ENCODE measurements at regions not wholly inside any gene's neighbourhood (a gene's known extent, or its start where the extent isn't known, plus 50 kb on each side); places are given as distances from the start of the nearest gene placed in this dataset.

- WGBS, 2 donors, result 73 to 75% methylated on average over 1 of the region's 1 CpG
- H3K27ac ChIP-seq, result no peak overlapping the region
- H3K9me3 ChIP-seq, result no peaks in the 10 kb centered on the region
- no peak overlapping the region for H3K4me3 ChIP-seq
- TF ChIP-seq EP300 (IDR thresholded peaks at IDR 0.05), result no peak
- TF ChIP-seq POLR2A (IDR thresholded peaks at IDR 0.05), result no peak
- TF ChIP-seq CTCF (IDR thresholded peaks at IDR 0.05), result no peak
- no peak for DNase-seq (ENCODE audit: low spot score in 2 of 2)
- no peaks in the 10 kb centered on the region for H3K36me3 ChIP-seq
- no peaks in the 10 kb centered on the region for H3K4me1 ChIP-seq
- H3K27me3 ChIP-seq, result no peaks in the 10 kb centered on the region
Measured at GRCh38 chr2:161052214-161052613, 108.0 kb upstream of the TANK start.

- Histone ChIP-seq H3K9me3 (no peaks in the 10 kb centered on the region), H3K27me3 (no peaks in the 10 kb centered on the region), H3K4me3 (no peak overlapping the region), H3K27ac (no peak overlapping the region), H3K4me1 (no peaks in the 10 kb centered on the region), H3K36me3 (no peaks in the 10 kb centered on the region)
- no peak for TF ChIP-seq EP300 (IDR thresholded peaks at IDR 0.05)
- no peak for TF ChIP-seq CTCF (IDR thresholded peaks at IDR 0.05)
- TF ChIP-seq POLR2A (IDR thresholded peaks at IDR 0.05), result no peak
- DNase-seq (ENCODE audit: low spot score in 2 of 2), result no peak
Measured at GRCh38 chr2:161055289-161055688, 104.9 kb upstream of the TANK start.

DNA sequence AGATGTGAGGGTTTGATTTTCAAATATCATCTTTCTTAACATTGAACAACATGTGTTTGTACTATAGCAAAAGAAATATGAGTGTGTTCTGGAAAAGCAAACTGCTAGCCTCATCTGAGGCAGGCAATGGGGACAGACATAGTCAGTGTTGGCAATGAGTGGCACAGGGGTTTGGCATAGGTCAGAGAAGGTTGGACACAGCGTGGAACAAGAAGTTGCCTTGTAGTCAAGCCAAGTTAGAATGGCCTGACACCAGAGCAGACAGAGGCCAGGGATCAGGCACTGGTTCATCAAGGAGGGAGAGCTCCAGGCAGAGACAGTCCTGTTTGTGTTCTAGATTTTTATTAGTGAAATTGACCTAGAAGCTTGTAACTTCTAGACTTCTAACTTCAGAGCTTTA, 100.8 kb upstream of the TANK start:
- Histone ChIP-seq H3K4me3 (no peak overlapping the region), H3K27ac (no peak overlapping the region), H3K9me3 (no peaks in the 10 kb centered on the region), H3K36me3 (no peaks in the 10 kb centered on the region), H3K4me1 (peaks cover 0 to 11% (median 0%) of the 10 kb centered on the region in 4 donors), H3K27me3 (no peaks in the 10 kb centered on the region)
- TF ChIP-seq CTCF (IDR thresholded peaks at IDR 0.05) (no peak), POLR2A (IDR thresholded peaks at IDR 0.05) (no peak), EP300 (IDR thresholded peaks at IDR 0.05) (no peak)
- WGBS, 2 donors, result 78 to 91% methylated on average over 1 of the region's 1 CpG
- no peak for DNase-seq (ENCODE audit: low spot score in 2 of 2)

- Histone ChIP-seq H3K4me3 (no peak overlapping the region), H3K27ac (no peak overlapping the region), H3K27me3 (no peaks in the 10 kb centered on the region), H3K4me1 (peaks cover 0 to 11% (median 0%) of the 10 kb centered on the region in 4 donors), H3K9me3 (no peaks in the 10 kb centered on the region), H3K36me3 (no peaks in the 10 kb centered on the region)
- 76 to 81% methylated on average over 4 of the region's 4 CpGs for WGBS, 2 donors
- no peak for TF ChIP-seq CTCF (IDR thresholded peaks at IDR 0.05)
- no peak for TF ChIP-seq EP300 (IDR thresholded peaks at IDR 0.05)
- no peak for TF ChIP-seq POLR2A (IDR thresholded peaks at IDR 0.05)
- no peak for DNase-seq (ENCODE audit: low spot score in 2 of 2)
Measured at GRCh38 chr2:161061786-161062185, 98.4 kb upstream of the TANK start.

DNA sequence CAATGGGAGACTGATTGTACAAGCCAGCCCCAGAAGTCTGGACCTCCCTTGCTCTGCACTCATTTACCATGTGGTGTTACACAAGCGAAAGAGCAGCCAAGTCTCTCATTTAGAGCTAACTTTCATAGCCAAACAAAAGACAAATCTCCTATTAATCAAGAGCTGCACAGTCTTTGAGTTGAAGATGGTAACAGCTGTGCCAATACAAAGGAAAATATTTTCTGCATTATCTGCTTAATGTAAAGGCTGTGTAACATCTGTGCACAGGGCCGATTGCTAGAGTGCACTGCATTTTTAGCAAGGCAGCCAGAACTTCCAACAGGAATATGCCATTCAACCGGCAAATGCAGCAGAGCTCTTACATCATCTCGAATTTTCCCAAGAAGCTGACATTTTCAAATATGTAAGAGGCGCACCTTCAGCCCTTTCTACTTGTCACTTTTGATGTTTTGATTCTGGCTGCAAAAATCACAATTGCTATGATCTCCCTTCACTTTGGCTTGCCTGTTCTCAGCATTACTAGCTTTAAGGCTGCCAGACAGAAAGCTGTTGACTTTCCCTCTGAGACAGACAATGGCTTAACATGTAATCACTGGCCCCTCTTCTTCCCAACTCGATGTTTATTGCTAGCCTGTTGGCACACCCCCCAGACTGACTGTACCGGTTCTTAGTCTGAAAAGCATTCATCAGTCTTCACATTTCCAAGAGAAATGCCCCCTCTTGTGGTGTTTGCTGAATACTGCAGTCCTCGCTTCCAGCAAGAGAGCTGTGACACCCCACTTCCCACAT, 96.9 kb upstream of the TANK start:
- H3K27ac ChIP-seq, result peak overlapping the region in 2 of 4 donors; percentile 41 to 45

More for the DNA sequence above, 96.9 kb upstream of the TANK start:
- Histone ChIP-seq H3K27me3 (no peaks in the 10 kb centered on the region), H3K4me1 (peaks cover 0 to 11% (median 0%) of the 10 kb centered on the region in 4 donors), H3K4me3 (peak overlapping the region in 1 of 4 donors; percentile 1), H3K9me3 (no peaks in the 10 kb centered on the region), H3K36me3 (no peaks in the 10 kb centered on the region)
- DNase-seq (ENCODE audit: low spot score in 2 of 2), result peak; percentile 61 to 94
- WGBS, 2 donors, result 22 to 27% methylated on average over 8 of the region's 8 CpGs
- TF ChIP-seq CTCF (IDR thresholded peaks at IDR 0.05) (peak; percentile 79 to 93 (median 90)), EP300 (IDR thresholded peaks at IDR 0.05) (no peak)

Data from tibial nerve (tissue), 4 donors.